GM08714 (cell line): ENCODE measurements at regions not wholly inside any gene's neighbourhood (a gene's known extent, or its start where the extent isn't known, plus 50 kb on each side); places are given as distances from the start of the nearest gene placed in this dataset.

Experiments used
- H3K4me3 ChIP-seq: fragments of 200-500 bp; sonication (Bioruptor generic); 2 replicates; pipeline ENCODE4 v1.5.1; 2014; ENCODE audit warnings: mild to moderate bottlenecking, low read length, inconsistent platforms
- ZNF274 ChIP-seq: IDR thresholded peaks from 2 replicates; pipeline ENCODE4 v1.6.1; 2012; ENCODE audit warnings: mild to moderate bottlenecking, low read depth, low read length

DNA sequence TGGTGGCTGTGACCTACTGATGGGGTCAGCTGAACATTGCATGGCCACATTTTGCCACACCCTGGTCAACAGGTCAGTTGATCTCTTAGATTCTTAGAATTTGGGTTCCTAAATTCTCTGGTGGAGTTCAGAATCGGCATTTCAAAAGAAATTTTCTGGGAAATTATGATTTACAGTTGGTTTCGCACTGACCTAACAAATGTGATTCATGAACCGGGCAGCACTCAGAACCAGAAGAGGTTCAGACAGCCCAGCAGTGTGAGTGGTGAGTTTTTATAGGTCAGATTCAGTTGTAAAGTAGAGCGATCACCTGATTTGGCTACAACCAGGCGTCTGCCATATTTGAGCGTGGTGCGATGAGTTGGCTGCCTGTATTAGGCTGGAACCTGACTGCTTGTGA is 163.7 kb upstream of the GAS1 start:
- H3K4me3 ChIP-seq: no peak overlapping the region

DNA sequence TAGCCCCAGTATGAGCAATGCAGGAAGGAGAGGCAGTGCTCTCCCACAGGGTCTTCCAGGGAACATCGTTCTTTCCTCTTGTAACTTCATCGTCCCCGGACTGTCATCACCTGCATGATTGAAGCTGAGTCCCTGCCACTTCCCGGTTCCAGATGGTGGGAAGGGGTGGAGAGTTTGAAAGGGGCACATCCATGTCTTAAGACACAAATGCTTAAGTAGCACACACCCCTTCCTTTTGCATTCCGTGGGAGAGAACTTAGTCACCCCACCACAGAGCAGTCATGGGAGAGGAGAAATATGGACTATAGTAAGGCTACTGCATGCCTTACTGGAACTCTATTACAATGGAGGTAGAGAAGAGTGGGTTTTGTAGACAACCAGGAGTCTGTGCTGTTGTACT is 165.3 kb upstream of the GAS1 start:
- TF ChIP-seq ZNF274: no peak
- H3K4me3 ChIP-seq: no peak overlapping the region

More for the DNA sequence above, 163.7 kb upstream of the GAS1 start:
- no peak for TF ChIP-seq ZNF274

GRCh38 chr9:87113874-87114273 is 166.6 kb upstream of the GAS1 start:
- H3K4me3 ChIP-seq: no peak overlapping the region
- TF ChIP-seq ZNF274: no peak

DNA sequence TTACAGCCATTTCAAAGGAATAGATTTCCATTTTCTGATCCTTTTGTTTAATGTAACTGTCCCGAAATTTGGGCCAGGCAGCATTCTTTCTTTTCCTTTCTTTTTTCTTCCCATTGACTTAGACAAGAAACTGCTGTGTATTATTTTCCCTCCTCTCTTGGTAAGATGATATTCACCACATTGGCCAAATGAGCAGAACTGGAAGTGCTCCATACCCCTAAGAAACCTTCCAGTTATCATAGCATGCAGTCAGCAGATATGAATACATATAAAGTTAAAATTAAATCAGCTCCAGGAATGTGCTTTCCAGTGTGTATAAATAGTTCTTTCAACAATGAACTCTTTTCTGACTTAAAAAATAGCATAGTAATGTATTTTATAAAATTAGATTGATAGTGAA is 168.5 kb upstream of the GAS1 start:
- no peak overlapping the region for H3K4me3 ChIP-seq
- TF ChIP-seq ZNF274: no peak

GRCh38 chr9:87116492-87116891 is 169.2 kb upstream of the GAS1 start:
- no peak overlapping the region for H3K4me3 ChIP-seq
- TF ChIP-seq ZNF274: no peak

- no peak overlapping the region for H3K4me3 ChIP-seq
- TF ChIP-seq ZNF274: no peak
These were observed 171.3 kb upstream of the GAS1 start for GRCh38 chr9:87118594-87118993.

DNA sequence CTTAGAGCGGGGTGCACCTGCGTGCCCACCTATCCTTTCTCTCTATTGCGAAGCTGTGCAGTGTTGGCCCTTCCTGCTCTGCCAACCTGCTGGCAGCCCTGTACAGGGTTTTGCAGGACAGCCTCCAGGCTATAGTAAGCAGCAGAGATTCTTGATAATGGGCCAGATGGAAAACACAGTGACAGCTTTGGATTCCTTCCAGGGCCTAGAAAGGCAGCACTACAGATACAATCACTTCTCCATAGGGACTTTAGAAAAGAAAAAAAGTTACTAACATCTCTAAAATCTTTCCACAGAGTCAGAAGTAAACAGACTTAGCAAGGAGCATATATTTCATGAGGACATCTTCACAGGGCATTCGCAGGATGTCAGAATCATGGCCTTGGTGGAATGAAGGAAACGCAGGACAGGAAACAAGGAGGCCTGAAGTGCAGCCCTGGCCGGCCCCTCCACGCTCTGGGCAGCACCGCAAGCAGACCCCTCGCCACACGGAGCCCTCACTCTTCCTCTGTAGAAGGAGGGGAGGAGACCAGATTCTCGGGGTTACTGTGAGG is 172.1 kb upstream of the GAS1 start:
- TF ChIP-seq ZNF274: no peak
- no peak overlapping the region for H3K4me3 ChIP-seq

GRCh38 chr9:87120610-87121009 is 173.3 kb upstream of the GAS1 start:
- no peak for TF ChIP-seq ZNF274
- no peak overlapping the region for H3K4me3 ChIP-seq

GRCh38 chr9:87122947-87123685 is 175.8 kb upstream of the GAS1 start:
- TF ChIP-seq ZNF274: no peak
- H3K4me3 ChIP-seq: no peak overlapping the region

- no peak overlapping the region for H3K4me3 ChIP-seq
- no peak for TF ChIP-seq ZNF274
These were observed 176.5 kb upstream of the GAS1 start for GRCh38 chr9:87123830-87124229.

DNA sequence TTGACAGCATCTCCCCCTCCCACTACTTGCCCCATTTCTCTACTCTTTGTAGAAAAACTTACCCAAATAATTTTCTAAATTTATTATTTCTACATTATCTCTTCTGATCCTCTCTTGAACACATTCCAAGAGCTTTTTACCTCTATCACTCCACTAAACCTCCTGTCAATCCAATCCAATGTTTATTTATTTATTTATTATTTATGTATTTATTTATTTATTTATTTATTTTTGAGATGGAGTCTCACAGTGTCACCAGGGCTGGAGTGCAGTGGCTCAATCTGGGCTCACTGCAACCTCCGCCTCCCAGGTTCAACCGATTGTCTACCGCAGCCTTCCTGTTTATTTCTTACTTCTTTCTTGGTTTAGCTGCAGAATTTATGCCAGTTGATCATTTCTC is 178.5 kb upstream of the GAS1 start:
- no peak for TF ChIP-seq ZNF274
- H3K4me3 ChIP-seq: no peak overlapping the region

DNA sequence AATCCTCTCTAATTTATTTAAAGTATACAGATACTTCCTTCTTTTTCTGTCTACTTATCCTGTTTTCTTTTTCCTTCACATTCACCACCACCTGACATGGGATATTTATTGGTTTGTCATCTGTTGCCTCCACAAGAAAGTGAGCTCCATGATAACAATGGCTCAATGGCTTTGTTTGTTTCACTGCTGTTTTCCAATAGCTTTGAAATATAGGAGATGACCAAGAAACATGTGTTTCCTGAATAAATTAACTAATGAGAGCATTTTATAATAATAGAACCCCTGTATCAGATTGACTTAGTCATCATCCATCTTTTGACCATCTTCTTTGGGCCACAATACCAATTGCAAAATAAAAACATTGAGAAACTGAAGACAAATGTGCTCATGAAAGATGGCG is 180.2 kb upstream of the GAS1 start:
- no peak for TF ChIP-seq ZNF274
- no peak overlapping the region for H3K4me3 ChIP-seq

- H3K4me3 ChIP-seq: no peak overlapping the region
- TF ChIP-seq ZNF274: no peak
These were observed 180.8 kb upstream of the GAS1 start for GRCh38 chr9:87127978-87128614.

GRCh38 chr9:87128844-87129493 is 181.7 kb upstream of the GAS1 start:
- no peak overlapping the region for H3K4me3 ChIP-seq
- no peak for TF ChIP-seq ZNF274

DNA sequence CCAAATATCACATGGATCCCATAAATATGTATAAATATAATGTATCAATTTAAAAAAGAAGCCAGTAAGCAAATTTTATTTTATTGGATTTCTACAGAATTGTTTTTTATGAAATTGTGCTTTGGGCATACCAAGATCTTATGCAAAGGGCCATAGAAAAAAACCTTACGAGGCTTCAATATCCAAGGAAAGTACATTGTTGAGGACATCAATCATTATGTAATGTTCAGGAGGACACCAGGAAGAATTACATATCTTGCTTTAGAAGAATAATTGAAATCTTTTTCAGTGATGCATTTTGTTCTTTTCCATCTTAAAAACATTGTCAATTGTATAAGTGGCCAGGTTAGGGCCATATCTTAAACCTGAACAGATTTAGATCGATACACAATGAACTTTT is 187.8 kb upstream of the GAS1 start:
- no peak overlapping the region for H3K4me3 ChIP-seq
- TF ChIP-seq ZNF274: no peak
